ENCODE measurements at regions not wholly inside any gene's neighbourhood (a gene's known extent, or its start where the extent isn't known, plus 50 kb on each side); places are given as distances from the start of the nearest gene placed in this dataset.

DNA sequence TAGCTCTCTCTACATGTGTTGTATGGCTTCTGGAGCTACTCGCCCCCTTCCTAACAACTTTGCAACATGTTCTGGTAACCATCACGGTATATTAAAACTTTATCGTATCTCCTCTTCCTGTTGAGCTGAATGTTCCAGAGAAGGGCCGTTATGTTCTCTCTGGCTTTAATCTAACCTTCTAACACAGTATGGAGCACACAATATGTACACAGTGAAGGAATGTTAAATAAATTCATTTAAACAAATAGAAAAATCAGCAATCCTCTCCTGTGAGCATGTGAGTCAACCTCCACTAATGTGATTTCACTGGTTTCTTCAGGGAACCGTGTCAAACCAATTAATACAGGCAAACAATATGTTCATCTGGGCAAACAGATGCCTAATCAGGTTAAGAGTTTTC, 319.5 kb upstream of the OR4E1 start:
- intact Hi-C loops (cut with micrococcal nuclease) = no loop called here
- H3K9ac ChIP-seq (ENCODE audit: insufficient read depth, low read length, poor library complexity, severe bottlenecking) = no peak overlapping the region
- H3K36me3 Mint-ChIP-seq = no peaks in the 10 kb centered on the region
- peaks cover 0 to 2% of the 10 kb centered on the region in 2 donors for H3K27me3 ChIP-seq (ENCODE audit: control insufficient read depth in 2 of 2, insufficient read depth in 2 of 2, low read length in 2 of 2)
- TF ChIP-seq, protein P1, sequence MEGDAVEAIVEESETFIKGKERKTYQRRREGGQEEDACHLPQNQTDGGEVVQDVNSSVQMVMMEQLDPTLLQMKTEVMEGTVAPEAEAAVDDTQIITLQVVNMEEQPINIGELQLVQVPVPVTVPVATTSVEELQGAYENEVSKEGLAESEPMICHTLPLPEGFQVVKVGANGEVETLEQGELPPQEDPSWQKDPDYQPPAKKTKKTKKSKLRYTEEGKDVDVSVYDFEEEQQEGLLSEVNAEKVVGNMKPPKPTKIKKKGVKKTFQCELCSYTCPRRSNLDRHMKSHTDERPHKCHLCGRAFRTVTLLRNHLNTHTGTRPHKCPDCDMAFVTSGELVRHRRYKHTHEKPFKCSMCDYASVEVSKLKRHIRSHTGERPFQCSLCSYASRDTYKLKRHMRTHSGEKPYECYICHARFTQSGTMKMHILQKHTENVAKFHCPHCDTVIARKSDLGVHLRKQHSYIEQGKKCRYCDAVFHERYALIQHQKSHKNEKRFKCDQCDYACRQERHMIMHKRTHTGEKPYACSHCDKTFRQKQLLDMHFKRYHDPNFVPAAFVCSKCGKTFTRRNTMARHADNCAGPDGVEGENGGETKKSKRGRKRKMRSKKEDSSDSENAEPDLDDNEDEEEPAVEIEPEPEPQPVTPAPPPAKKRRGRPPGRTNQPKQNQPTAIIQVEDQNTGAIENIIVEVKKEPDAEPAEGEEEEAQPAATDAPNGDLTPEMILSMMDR (IDR thresholded peaks at IDR 0.05) = no peak
- H3K4me1 ChIP-seq (ENCODE audit: control insufficient read depth in 1 of 2, insufficient read depth in 2 of 2, low read length in 2 of 2) = no peaks in the 10 kb centered on the region
- no peak for DNase-seq
- no peaks in the 10 kb centered on the region for H3K9me3 Mint-ChIP-seq
- no peak overlapping the region for H3K4me2 ChIP-seq (replicated peaks; ENCODE audit: extremely low read depth, low read length, poor library complexity, severe bottlenecking)
- H3K79me2 ChIP-seq (ENCODE audit: insufficient read depth, low read length) = no peaks in the 10 kb centered on the region
- H3K27ac Mint-ChIP-seq = no peak overlapping the region
- H3K27me3 Mint-ChIP-seq (ENCODE audit: low read depth in 3 of 3) = peaks cover 0 to 2% (median 0%) of the 10 kb centered on the region in 3 donors
- no peak overlapping the region for H3K4me3 ChIP-seq (replicated peaks in 1 of 3; ENCODE audit: low read depth in 2 of 3, low read length in 3 of 3)
- H3K36me3 ChIP-seq (replicated peaks in 1 of 2; ENCODE audit: control insufficient read depth in 1 of 2, insufficient read depth in 2 of 2, low read length in 2 of 2) = no peaks in the 10 kb centered on the region
- no peak overlapping the region for H2AFZ ChIP-seq (ENCODE audit: insufficient read depth, low read depth, low read length, poor library complexity, severe bottlenecking)
- no CpG with 5 or more reads among the region's 5 CpGs for WGBS (ENCODE audit: insufficient coverage)
- H4K20me1 ChIP-seq (ENCODE audit: insufficient read depth, low read length) = no peaks in the 10 kb centered on the region
- no peak overlapping the region for H3K4me3 Mint-ChIP-seq
- no peak overlapping the region for H3K27ac ChIP-seq (ENCODE audit: low read depth in 1 of 2, low read length in 2 of 2)
- no peaks in the 10 kb centered on the region for H3K9me3 ChIP-seq (replicated peaks in 1 of 2; ENCODE audit: control insufficient read depth in 1 of 2, insufficient read depth in 1 of 2, low read length in 2 of 2)
- peaks cover 3% of the 10 kb centered on the region for H3K4me1 Mint-ChIP-seq

DNA sequence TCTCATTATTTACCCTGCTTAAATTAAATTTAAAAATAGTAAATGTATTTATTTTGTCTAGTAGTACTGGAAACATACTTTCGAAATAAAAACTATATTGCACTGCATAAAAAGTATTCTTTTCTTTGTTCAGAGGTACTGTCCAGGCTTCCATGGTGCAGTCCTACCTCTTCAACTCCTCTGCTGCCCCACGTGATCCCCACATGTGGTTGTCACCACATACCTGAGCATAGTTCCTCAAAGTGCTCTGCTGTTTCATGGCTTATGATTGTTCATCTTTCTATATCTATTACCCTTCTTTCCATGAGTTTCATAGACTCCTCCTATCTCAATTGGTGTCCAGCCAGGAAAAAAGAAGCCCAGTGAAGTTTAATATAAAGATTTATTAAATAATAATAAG, 317.5 kb upstream of the OR4E1 start:
- no peak overlapping the region for H3K27ac ChIP-seq (ENCODE audit: low read depth in 1 of 2, low read length in 2 of 2)
- no peak overlapping the region for H3K4me3 ChIP-seq (replicated peaks in 1 of 3; ENCODE audit: low read depth in 2 of 3, low read length in 3 of 3)
- H2AFZ ChIP-seq (ENCODE audit: insufficient read depth, low read depth, low read length, poor library complexity, severe bottlenecking) = no peak overlapping the region
- no peaks in the 10 kb centered on the region for H4K20me1 ChIP-seq (ENCODE audit: insufficient read depth, low read length)
- no peak overlapping the region for H3K27ac Mint-ChIP-seq
- H3K27me3 Mint-ChIP-seq (ENCODE audit: low read depth in 3 of 3) = no peaks in the 10 kb centered on the region
- H3K4me3 Mint-ChIP-seq = no peak overlapping the region
- H3K4me1 ChIP-seq (ENCODE audit: control insufficient read depth in 1 of 2, insufficient read depth in 2 of 2, low read length in 2 of 2) = no peaks in the 10 kb centered on the region
- H3K4me2 ChIP-seq (replicated peaks; ENCODE audit: extremely low read depth, low read length, poor library complexity, severe bottlenecking) = no peak overlapping the region
- no peaks in the 10 kb centered on the region for H3K9me3 ChIP-seq (replicated peaks in 1 of 2; ENCODE audit: control insufficient read depth in 1 of 2, insufficient read depth in 1 of 2, low read length in 2 of 2)
- no peak overlapping the region for H3K9ac ChIP-seq (ENCODE audit: insufficient read depth, low read length, poor library complexity, severe bottlenecking)
- no peaks in the 10 kb centered on the region for H3K9me3 Mint-ChIP-seq
- 44% methylated on average over 1 of the region's 2 CpGs for WGBS (ENCODE audit: insufficient coverage)
- no peaks in the 10 kb centered on the region for H3K79me2 ChIP-seq (ENCODE audit: insufficient read depth, low read length)
- no peaks in the 10 kb centered on the region for H3K36me3 ChIP-seq (replicated peaks in 1 of 2; ENCODE audit: control insufficient read depth in 1 of 2, insufficient read depth in 2 of 2, low read length in 2 of 2)
- no peaks in the 10 kb centered on the region for H3K4me1 Mint-ChIP-seq
- no peak for DNase-seq
- H3K36me3 Mint-ChIP-seq = no peaks in the 10 kb centered on the region
- no peaks in the 10 kb centered on the region for H3K27me3 ChIP-seq (ENCODE audit: control insufficient read depth in 2 of 2, insufficient read depth in 2 of 2, low read length in 2 of 2)
- intact Hi-C loops (cut with micrococcal nuclease) = no loop called here
- TF ChIP-seq, protein P1 (IDR thresholded peaks at IDR 0.05) = no peak

All from CD14-positive monocyte (primary cell).